ENCODE measurements at regions not wholly inside any gene's neighbourhood (a gene's known extent, or its start where the extent isn't known, plus 50 kb on each side); places are given as distances from the start of the nearest gene placed in this dataset.

DNA sequence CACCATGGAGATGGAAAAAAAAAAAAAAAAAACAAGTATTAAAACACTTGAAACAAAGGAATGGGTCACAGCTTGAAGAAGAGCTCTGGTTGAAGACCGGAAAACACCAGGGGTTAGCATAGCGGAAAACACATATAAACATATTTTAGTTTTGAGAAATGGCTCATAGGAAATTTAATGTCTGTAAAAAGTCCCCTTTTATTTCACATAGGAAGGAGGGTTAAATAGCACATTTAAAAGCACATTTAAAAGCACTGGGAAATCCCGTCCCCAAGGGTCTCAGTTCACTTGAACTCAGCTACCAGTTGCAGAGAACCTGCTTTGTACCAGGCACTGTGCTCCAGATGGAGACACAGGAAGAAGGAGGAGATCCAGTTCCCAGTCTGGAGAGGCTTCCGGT, 65.5 kb downstream of the KCNE4 start (continued):
- TF ChIP-seq, protein P1, sequence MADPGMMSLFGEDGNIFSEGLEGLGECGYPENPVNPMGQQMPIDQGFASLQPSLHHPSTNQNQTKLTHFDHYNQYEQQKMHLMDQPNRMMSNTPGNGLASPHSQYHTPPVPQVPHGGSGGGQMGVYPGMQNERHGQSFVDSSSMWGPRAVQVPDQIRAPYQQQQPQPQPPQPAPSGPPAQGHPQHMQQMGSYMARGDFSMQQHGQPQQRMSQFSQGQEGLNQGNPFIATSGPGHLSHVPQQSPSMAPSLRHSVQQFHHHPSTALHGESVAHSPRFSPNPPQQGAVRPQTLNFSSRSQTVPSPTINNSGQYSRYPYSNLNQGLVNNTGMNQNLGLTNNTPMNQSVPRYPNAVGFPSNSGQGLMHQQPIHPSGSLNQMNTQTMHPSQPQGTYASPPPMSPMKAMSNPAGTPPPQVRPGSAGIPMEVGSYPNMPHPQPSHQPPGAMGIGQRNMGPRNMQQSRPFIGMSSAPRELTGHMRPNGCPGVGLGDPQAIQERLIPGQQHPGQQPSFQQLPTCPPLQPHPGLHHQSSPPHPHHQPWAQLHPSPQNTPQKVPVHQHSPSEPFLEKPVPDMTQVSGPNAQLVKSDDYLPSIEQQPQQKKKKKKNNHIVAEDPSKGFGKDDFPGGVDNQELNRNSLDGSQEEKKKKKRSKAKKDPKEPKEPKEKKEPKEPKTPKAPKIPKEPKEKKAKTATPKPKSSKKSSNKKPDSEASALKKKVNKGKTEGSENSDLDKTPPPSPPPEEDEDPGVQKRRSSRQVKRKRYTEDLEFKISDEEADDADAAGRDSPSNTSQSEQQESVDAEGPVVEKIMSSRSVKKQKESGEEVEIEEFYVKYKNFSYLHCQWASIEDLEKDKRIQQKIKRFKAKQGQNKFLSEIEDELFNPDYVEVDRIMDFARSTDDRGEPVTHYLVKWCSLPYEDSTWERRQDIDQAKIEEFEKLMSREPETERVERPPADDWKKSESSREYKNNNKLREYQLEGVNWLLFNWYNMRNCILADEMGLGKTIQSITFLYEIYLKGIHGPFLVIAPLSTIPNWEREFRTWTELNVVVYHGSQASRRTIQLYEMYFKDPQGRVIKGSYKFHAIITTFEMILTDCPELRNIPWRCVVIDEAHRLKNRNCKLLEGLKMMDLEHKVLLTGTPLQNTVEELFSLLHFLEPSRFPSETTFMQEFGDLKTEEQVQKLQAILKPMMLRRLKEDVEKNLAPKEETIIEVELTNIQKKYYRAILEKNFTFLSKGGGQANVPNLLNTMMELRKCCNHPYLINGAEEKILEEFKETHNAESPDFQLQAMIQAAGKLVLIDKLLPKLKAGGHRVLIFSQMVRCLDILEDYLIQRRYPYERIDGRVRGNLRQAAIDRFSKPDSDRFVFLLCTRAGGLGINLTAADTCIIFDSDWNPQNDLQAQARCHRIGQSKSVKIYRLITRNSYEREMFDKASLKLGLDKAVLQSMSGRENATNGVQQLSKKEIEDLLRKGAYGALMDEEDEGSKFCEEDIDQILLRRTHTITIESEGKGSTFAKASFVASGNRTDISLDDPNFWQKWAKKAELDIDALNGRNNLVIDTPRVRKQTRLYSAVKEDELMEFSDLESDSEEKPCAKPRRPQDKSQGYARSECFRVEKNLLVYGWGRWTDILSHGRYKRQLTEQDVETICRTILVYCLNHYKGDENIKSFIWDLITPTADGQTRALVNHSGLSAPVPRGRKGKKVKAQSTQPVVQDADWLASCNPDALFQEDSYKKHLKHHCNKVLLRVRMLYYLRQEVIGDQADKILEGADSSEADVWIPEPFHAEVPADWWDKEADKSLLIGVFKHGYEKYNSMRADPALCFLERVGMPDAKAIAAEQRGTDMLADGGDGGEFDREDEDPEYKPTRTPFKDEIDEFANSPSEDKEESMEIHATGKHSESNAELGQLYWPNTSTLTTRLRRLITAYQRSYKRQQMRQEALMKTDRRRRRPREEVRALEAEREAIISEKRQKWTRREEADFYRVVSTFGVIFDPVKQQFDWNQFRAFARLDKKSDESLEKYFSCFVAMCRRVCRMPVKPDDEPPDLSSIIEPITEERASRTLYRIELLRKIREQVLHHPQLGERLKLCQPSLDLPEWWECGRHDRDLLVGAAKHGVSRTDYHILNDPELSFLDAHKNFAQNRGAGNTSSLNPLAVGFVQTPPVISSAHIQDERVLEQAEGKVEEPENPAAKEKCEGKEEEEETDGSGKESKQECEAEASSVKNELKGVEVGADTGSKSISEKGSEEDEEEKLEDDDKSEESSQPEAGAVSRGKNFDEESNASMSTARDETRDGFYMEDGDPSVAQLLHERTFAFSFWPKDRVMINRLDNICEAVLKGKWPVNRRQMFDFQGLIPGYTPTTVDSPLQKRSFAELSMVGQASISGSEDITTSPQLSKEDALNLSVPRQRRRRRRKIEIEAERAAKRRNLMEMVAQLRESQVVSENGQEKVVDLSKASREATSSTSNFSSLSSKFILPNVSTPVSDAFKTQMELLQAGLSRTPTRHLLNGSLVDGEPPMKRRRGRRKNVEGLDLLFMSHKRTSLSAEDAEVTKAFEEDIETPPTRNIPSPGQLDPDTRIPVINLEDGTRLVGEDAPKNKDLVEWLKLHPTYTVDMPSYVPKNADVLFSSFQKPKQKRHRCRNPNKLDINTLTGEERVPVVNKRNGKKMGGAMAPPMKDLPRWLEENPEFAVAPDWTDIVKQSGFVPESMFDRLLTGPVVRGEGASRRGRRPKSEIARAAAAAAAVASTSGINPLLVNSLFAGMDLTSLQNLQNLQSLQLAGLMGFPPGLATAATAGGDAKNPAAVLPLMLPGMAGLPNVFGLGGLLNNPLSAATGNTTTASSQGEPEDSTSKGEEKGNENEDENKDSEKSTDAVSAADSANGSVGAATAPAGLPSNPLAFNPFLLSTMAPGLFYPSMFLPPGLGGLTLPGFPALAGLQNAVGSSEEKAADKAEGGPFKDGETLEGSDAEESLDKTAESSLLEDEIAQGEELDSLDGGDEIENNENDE (IDR thresholded peaks at IDR 0.05; ENCODE audit: insufficient replicate concordance, low read length) = no peak
- TF ChIP-seq SAP30 (IDR thresholded peaks at IDR 0.05; ENCODE audit: insufficient read depth, insufficient replicate concordance, low read length) = no peak
- TF ChIP-seq, protein P2, sequence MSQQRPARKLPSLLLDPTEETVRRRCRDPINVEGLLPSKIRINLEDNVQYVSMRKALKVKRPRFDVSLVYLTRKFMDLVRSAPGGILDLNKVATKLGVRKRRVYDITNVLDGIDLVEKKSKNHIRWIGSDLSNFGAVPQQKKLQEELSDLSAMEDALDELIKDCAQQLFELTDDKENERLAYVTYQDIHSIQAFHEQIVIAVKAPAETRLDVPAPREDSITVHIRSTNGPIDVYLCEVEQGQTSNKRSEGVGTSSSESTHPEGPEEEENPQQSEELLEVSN (IDR thresholded peaks at IDR 0.05) = no peak

Measured in H1 (cell line).